ENCODE measurements at regions not wholly inside any gene's neighbourhood (a gene's known extent, or its start where the extent isn't known, plus 50 kb on each side); places are given as distances from the start of the nearest gene placed in this dataset.

DNA sequence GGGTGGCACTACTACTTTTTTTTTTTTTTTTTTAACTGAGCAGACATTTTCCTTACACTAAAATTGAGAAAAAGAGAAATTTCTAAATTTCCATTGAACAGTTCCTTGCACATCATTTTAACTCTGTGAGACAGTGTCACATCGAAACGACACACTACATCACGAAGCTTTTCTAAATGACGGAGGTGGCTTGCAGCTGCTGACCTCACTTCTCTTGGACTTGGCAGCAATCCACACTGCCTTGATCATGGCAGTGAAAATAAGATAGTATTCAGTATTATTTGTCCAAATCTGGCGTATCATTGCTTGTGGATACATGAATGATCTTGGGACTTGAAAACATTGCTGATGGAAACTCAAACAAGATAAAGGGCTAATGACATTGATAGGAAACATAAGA is 80.3 kb upstream of the CYYR1 start:
- Mint-ChIP-seq H3K4me1 (no peaks in the 10 kb centered on the region), H3K27me3 (ENCODE audit: low read depth, poor library complexity) (peaks cover 5% of the 10 kb centered on the region), H3K4me3 (no peak overlapping the region), H3K27ac (no peak overlapping the region), H3K9me3 (no peaks in the 10 kb centered on the region), H3K36me3 (ENCODE audit: low read depth) (no peaks in the 10 kb centered on the region)
- TF ChIP-seq, protein P1, sequence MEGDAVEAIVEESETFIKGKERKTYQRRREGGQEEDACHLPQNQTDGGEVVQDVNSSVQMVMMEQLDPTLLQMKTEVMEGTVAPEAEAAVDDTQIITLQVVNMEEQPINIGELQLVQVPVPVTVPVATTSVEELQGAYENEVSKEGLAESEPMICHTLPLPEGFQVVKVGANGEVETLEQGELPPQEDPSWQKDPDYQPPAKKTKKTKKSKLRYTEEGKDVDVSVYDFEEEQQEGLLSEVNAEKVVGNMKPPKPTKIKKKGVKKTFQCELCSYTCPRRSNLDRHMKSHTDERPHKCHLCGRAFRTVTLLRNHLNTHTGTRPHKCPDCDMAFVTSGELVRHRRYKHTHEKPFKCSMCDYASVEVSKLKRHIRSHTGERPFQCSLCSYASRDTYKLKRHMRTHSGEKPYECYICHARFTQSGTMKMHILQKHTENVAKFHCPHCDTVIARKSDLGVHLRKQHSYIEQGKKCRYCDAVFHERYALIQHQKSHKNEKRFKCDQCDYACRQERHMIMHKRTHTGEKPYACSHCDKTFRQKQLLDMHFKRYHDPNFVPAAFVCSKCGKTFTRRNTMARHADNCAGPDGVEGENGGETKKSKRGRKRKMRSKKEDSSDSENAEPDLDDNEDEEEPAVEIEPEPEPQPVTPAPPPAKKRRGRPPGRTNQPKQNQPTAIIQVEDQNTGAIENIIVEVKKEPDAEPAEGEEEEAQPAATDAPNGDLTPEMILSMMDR (IDR thresholded peaks at IDR 0.05), result no peak
- DNase-seq, result no peak

DNA sequence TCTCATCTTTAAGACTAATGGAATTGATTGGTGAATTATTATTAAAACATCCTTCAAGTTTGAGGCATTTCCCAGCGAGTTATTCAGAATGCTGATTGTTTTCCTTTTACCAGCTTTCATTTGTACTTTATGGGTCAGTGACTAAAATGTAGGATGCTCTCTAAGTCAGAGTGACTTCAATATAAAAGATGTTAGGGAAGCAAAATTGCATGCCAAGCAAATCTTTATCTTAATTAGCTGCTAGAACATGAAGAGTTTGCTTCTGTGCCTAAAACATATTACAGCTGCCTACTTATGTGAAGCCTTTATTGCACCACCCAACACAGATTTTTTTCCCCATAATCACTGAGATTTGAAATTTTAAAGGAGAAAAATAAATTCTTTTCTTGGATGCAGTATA is 79.8 kb upstream of the CYYR1 start:
- Mint-ChIP-seq H3K36me3 (ENCODE audit: low read depth) (no peaks in the 10 kb centered on the region), H3K27me3 (ENCODE audit: low read depth, poor library complexity) (no peaks in the 10 kb centered on the region), H3K4me3 (no peak overlapping the region), H3K9me3 (no peaks in the 10 kb centered on the region), H3K27ac (no peak overlapping the region), H3K4me1 (no peaks in the 10 kb centered on the region)
- no peak for DNase-seq
- TF ChIP-seq, protein P1 (IDR thresholded peaks at IDR 0.05), result no peak

DNA sequence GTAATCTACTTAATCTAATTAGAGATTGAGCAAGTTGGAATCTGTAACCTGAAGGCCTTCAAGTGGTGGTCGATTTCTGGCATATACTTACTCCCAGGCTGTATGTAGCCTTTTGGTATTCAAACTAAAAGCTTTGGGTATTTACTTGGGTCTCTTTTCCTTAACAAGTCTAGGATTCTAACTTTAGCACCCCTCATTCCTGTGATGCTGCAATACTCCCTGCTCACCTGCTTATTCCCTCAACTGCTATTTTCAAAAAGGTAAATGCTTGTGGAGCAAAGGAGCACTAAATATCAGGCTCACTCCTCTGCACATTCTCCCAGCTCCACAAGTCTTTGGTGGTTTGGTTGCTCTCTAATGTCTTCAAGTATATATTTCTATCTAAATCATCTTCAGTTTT is 68.0 kb upstream of the CYYR1 start:
- Mint-ChIP-seq H3K27me3 (ENCODE audit: low read depth, poor library complexity) (no peaks in the 10 kb centered on the region), H3K4me1 (no peaks in the 10 kb centered on the region), H3K4me3 (no peak overlapping the region), H3K9me3 (no peaks in the 10 kb centered on the region), H3K36me3 (ENCODE audit: low read depth) (no peaks in the 10 kb centered on the region), H3K27ac (no peak overlapping the region)
- no peak for DNase-seq
- TF ChIP-seq, protein P1 (IDR thresholded peaks at IDR 0.05), result no peak

DNA sequence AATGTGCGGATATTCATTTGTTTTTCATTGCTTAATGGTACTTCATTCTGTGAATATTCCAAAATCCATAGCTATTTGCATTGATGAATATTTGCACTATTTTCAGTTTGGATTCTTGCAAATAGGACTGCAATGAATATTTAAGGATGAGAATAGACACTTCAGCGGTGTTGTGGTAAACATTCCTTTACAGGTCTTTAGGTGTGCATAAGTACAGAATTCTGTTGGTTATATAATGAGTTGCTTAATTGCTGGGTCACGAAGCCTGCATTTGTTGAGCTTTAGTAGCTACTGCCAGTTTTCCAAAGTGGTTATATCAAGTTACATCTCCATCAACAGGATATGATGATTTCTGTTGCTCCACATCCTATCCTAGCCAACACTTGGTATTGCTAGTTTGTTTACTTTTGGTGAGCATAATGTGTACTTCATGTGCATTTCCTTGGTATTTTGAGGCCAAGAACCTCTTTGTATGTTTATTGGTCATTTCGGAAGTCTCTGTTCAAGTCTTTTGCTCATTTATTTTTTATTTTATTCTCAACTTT is 64.2 kb upstream of the CYYR1 start:
- Mint-ChIP-seq H3K4me3 (no peak overlapping the region), H3K27ac (no peak overlapping the region), H3K9me3 (peaks cover 5% of the 10 kb centered on the region), H3K4me1 (peaks cover 5% of the 10 kb centered on the region), H3K36me3 (ENCODE audit: low read depth) (peaks cover 4% of the 10 kb centered on the region), H3K27me3 (ENCODE audit: low read depth, poor library complexity) (no peaks in the 10 kb centered on the region)
- DNase-seq, result no peak
- TF ChIP-seq, protein P1 (IDR thresholded peaks at IDR 0.05), result no peak

DNA sequence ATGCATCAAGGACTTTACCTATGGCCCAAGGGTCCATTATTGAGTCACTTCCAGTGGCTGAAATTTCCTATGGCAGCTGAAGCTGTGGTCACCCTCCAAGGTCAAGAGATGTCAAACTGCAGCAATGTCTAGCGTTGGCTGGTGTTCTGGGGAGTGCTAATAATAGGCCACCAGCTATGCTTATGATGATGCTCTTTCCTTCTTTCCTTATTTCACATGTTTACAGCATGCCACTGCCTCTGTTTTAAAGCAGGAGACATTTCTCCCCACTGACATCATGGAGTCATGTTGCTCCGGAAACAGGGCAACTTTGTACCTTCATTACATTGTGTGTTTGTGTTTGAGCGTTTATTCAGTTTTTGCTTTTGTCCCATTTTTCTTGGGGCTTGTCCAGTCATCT is 62.6 kb upstream of the CYYR1 start:
- Mint-ChIP-seq H3K27ac (no peak overlapping the region), H3K27me3 (ENCODE audit: low read depth, poor library complexity) (no peaks in the 10 kb centered on the region), H3K36me3 (ENCODE audit: low read depth) (peaks cover 10% of the 10 kb centered on the region), H3K4me3 (no peak overlapping the region), H3K9me3 (peaks cover 12% of the 10 kb centered on the region), H3K4me1 (peaks cover 5% of the 10 kb centered on the region)
- TF ChIP-seq, protein P1 (IDR thresholded peaks at IDR 0.05), result no peak
- no peak for DNase-seq

DNA sequence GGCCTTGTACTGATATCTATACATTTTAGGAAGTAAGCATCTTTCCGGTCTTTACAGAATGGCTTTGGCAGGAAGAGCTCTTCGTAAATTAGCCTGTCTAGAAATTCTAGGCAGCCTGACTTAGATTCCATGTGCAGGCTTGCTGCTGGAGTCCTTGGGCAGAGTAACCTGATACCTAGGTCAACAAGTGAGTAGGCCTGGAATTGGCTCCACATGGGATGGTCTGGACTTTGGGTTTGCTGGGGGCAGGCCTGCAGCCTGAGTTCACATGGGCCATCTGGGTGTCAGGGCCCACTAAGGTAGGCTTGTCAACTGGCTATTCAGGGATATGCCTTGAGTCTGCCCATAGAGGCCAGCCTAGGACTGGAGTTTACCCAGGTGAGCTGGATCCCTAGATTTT is 59.6 kb upstream of the CYYR1 start:
- TF ChIP-seq, protein P1 (IDR thresholded peaks at IDR 0.05), result no peak
- H3K9me3 Mint-ChIP-seq, result peaks cover 12% of the 10 kb centered on the region
- no peak for DNase-seq
- no peak overlapping the region for H3K27ac Mint-ChIP-seq
- H3K4me1 Mint-ChIP-seq, result peaks cover 5% of the 10 kb centered on the region
- peaks cover 10% of the 10 kb centered on the region for H3K36me3 Mint-ChIP-seq (ENCODE audit: low read depth)
- no peaks in the 10 kb centered on the region for H3K27me3 Mint-ChIP-seq (ENCODE audit: low read depth, poor library complexity)
- H3K4me3 Mint-ChIP-seq, result no peak overlapping the region
